ENCODE measurements at regions not wholly inside any gene's neighbourhood (a gene's known extent, or its start where the extent isn't known, plus 50 kb on each side); places are given as distances from the start of the nearest gene placed in this dataset.

GRCh38 chr4:57344296-57344695 is 234.1 kb upstream of the IGFBP7 start:
- TF ChIP-seq RFX5 (IDR thresholded peaks at IDR 0.05; ENCODE audit: low read depth, low read length) (no peak), MYB (IDR thresholded peaks at IDR 0.05; ENCODE audit: borderline replicate concordance, low read depth, low read length) (no peak), NRF1 (conservative IDR thresholded peaks at IDR 0.05; ENCODE audit: low read depth, low read length) (no peak), ZNF274 (IDR thresholded peaks at IDR 0.05; ENCODE audit: insufficient read depth, insufficient read length) (no peak), RELB (IDR thresholded peaks at IDR 0.05; ENCODE audit: low read depth) (no peak), BCL3 (IDR thresholded peaks at IDR 0.05; ENCODE audit: borderline replicate concordance, insufficient read depth, low read depth, low read length, poor library complexity, severe bottlenecking) (no peak), NFYB (IDR thresholded peaks at IDR 0.05; ENCODE audit: insufficient read depth, low read depth, low read length) (no peak), MYC (IDR thresholded peaks at IDR 0.05; ENCODE audit: insufficient read depth, insufficient read length, insufficient replicate concordance, low read length, severe bottlenecking) (no peak), YY1 (IDR thresholded peaks at IDR 0.05; ENCODE audit: low read depth, low read length) (no peak), STAT3 (IDR thresholded peaks at IDR 0.05; ENCODE audit: low read depth, low read length) (no peak), ZZZ3 (IDR thresholded peaks at IDR 0.05; ENCODE audit: control insufficient read depth, insufficient read length, low read depth) (no peak), CTCF (IDR thresholded peaks at IDR 0.05 in 2 of 3, conservative IDR thresholded peaks at IDR 0.05 in 1 of 3; ENCODE audit: control insufficient read depth in 2 of 3, extremely low read depth in 1 of 3, insufficient read depth in 1 of 3, low read depth in 3 of 3, low read length in 3 of 3) (no peak), CBX5 (IDR thresholded peaks at IDR 0.05; ENCODE audit: low read depth) (no peak)

All from GM12878 (cell line).